GM19468 (cell line): ENCODE measurements at regions not wholly inside any gene's neighbourhood (a gene's known extent, or its start where the extent isn't known, plus 50 kb on each side); places are given as distances from the start of the nearest gene placed in this dataset.
"Not testable (repeated sequence)": the region's sequence is repeated elsewhere in the genome, so short reads cannot be mapped to it uniquely, and the experiment has no call there.

Source experiments
- ATAC-seq: cut with Tn5 transposase; IDR thresholded peaks from one replicate; pipeline ENCODE4 v1.9.1; 2021; ENCODE audit warnings: mild to moderate bottlenecking, moderate library complexity, moderate number of reproducible peaks; ENCODE audit not compliant: unreplicated experiment; ENCODE audit errors: extremely low read depth

GRCh38 chr2:150088538-150088937 lies 398.9 kb downstream of the RND3 start:
- no peak for ATAC-seq

GRCh38 chr2:150085478-150085877 lies 402.0 kb downstream of the RND3 start:
- ATAC-seq, result no peak

GRCh38 chr2:150081775-150082481 lies 405.5 kb downstream of the RND3 start:
- no peak for ATAC-seq

- ATAC-seq, result no peak
These were observed 411.2 kb downstream of the RND3 start for GRCh38 chr2:150076281-150076680.

- ATAC-seq, result no peak
These were observed 411.6 kb downstream of the RND3 start for GRCh38 chr2:150075831-150076230.

- ATAC-seq, result no peak
These were observed 421.0 kb downstream of the RND3 start for GRCh38 chr2:150066490-150066889.

- ATAC-seq, result no peak
These were observed 423.4 kb downstream of the RND3 start for GRCh38 chr2:150063931-150064548.

GRCh38 chr2:150063432-150063889 lies 424.0 kb downstream of the RND3 start:
- ATAC-seq, result no peak

- ATAC-seq, result no peak
These were observed 425.1 kb downstream of the RND3 start for GRCh38 chr2:150062416-150062815.

- no peak for ATAC-seq
These were observed 427.1 kb downstream of the RND3 start for GRCh38 chr2:150060341-150060740.

- not testable (repeated sequence) for ATAC-seq
These were observed 427.8 kb downstream of the RND3 start for GRCh38 chr2:150059676-150060075.

- no peak for ATAC-seq
These were observed 435.0 kb downstream of the RND3 start for GRCh38 chr2:150052457-150052856.

GRCh38 chr2:150051004-150051403 lies 436.5 kb downstream of the RND3 start:
- peak; percentile 14 for ATAC-seq

GRCh38 chr2:150050036-150050435 lies 437.4 kb downstream of the RND3 start:
- no peak for ATAC-seq

GRCh38 chr2:150047620-150048222 lies 439.7 kb downstream of the RND3 start:
- ATAC-seq, result no peak

- ATAC-seq, result no peak
These were observed 440.7 kb downstream of the RND3 start for GRCh38 chr2:150046810-150047209.

- ATAC-seq, result no peak
These were observed 441.3 kb downstream of the RND3 start for GRCh38 chr2:150046211-150046610.

GRCh38 chr2:150045601-150046000 lies 441.9 kb downstream of the RND3 start:
- ATAC-seq, result no peak

GRCh38 chr2:150043172-150043500 lies 444.3 kb downstream of the RND3 start:
- ATAC-seq, result no peak

- ATAC-seq, result no peak
These were observed 444.8 kb downstream of the RND3 start for GRCh38 chr2:150042500-150043171.
